ENCODE measurements at regions not wholly inside any gene's neighbourhood (a gene's known extent, or its start where the extent isn't known, plus 50 kb on each side); places are given as distances from the start of the nearest gene placed in this dataset.

DNA sequence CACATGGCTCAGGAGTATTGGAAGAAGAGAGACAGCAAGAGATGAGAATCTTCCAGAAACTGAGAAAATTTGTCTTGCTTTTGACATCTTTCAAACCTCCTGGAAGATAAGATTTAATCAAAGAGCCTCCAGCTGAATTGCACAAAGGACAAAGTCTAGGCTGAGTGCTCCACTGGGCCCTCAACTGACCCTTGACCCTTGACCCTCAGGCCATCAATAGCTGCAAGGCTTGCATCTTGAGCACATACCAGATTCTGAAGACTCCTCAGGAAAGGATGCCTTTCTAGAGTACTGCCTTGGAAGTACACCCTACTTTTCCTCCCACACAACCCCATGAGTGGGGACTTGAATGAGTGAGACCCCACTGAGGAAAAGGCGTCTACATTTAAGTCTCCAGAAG is 1125.5 kb downstream of the BCL11A start:
- TF ChIP-seq CTCF (IDR thresholded peaks at IDR 0.05) (no peak), POLR2A (IDR thresholded peaks at IDR 0.05) (no peak), EP300 (IDR thresholded peaks at IDR 0.05; ENCODE audit: low read depth) (no peak), POLR2AphosphoS5 (IDR thresholded peaks at IDR 0.05) (no peak)

All from transverse colon (tissue), 4 donors.